ENCODE measurements at regions not wholly inside any gene's neighbourhood (a gene's known extent, or its start where the extent isn't known, plus 50 kb on each side); places are given as distances from the start of the nearest gene placed in this dataset.

DNA sequence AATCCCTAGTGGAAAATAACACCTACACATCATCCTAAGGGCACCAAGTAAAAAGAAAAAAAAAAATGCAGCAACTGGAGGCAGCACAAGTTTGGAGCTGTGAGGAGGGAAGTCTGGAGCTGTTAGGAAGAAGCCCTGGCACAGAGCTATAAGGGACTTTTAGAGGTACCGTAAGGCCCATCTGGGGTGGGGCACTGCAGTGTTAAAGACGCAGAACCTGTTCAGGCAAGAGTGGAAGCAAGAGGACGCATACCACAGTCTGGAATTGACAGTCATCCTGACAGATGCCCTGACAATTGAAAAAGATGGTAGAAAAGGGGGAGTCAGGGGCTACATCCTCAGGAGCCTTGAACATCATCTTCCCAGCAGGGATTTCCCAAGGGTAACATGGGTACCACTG is 195.9 kb upstream of the PLEKHG7 start:
- TF ChIP-seq, protein P1, sequence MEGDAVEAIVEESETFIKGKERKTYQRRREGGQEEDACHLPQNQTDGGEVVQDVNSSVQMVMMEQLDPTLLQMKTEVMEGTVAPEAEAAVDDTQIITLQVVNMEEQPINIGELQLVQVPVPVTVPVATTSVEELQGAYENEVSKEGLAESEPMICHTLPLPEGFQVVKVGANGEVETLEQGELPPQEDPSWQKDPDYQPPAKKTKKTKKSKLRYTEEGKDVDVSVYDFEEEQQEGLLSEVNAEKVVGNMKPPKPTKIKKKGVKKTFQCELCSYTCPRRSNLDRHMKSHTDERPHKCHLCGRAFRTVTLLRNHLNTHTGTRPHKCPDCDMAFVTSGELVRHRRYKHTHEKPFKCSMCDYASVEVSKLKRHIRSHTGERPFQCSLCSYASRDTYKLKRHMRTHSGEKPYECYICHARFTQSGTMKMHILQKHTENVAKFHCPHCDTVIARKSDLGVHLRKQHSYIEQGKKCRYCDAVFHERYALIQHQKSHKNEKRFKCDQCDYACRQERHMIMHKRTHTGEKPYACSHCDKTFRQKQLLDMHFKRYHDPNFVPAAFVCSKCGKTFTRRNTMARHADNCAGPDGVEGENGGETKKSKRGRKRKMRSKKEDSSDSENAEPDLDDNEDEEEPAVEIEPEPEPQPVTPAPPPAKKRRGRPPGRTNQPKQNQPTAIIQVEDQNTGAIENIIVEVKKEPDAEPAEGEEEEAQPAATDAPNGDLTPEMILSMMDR (conservative IDR thresholded peaks at IDR 0.05; ENCODE audit: low read depth, low read length) = no peak
- no peak for TF ChIP-seq EZH2 (IDR thresholded peaks at IDR 0.05; ENCODE audit: low read length, unreplicated experiment)
- no peak for TF ChIP-seq EZH2phosphoT487 (IDR thresholded peaks at IDR 0.05; ENCODE audit: borderline replicate concordance, low read length)
- Histone ChIP-seq H3K4me3 (ENCODE audit: low read length) (no peak overlapping the region), H3K9ac (ENCODE audit: low read length) (no peak overlapping the region), H3K9me2 (replicated peaks; ENCODE audit: low read length) (no peaks in the 10 kb centered on the region), H3K27me3 (ENCODE audit: low read length) (no peaks in the 10 kb centered on the region), H3F3A (ENCODE audit: low read length, unreplicated experiment) (no peaks in the 10 kb centered on the region), H3K27ac (ENCODE audit: low read length) (no peak overlapping the region), H3K4me1 (ENCODE audit: insufficient read depth, low read length) (no peaks in the 10 kb centered on the region), H3K9me3 (ENCODE audit: low read length) (no peaks in the 10 kb centered on the region), H3K79me2 (ENCODE audit: low read length) (no peaks in the 10 kb centered on the region), H3K4me2 (ENCODE audit: low read length) (no peak overlapping the region), H4K20me1 (ENCODE audit: low read length) (no peaks in the 10 kb centered on the region), H2AFZ (ENCODE audit: low read length) (no peak overlapping the region), H3K36me3 (ENCODE audit: low read depth, low read length) (no peaks in the 10 kb centered on the region)
- intact Hi-C loops (cut with micrococcal nuclease) = loop anchor here (2.0 kb wide), 1 partner anchor 64 kb away; no protein-coding TSS in a partner anchor
- DNase-seq = no peak
- CTCF ChIA-PET = no interaction called here
- BruUV-seq (replicated peaks) = no TSS peak
- POLR2A ChIA-PET (ENCODE audit: unreplicated experiment) = no interaction called here
- no peak for ATAC-seq

DNA sequence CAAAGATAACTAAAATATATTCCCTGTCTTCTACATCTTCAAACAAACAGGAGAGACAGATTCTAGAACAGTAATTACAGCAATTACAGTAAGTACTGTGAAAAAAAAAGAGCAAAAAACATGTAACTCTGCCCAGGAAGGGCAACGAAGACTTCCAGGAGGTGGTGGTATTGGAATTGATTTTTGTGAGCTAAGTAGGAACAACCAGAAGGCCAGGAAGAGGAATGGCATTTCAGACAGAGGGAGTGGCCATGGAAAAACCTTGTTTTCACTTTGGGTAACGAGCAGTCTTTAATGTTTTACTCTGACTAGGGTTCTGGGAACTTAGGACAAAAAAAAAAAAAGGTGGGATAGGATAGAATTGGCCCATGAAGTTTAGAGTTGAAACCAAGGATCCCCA is 196.3 kb upstream of the PLEKHG7 start:
- H3K27me3 ChIP-seq (ENCODE audit: low read length) = no peaks in the 10 kb centered on the region
- H3K9me3 ChIP-seq (ENCODE audit: low read length) = no peaks in the 10 kb centered on the region
- CTCF ChIA-PET = no interaction called here
- no TSS peak for BruUV-seq (replicated peaks)
- TF ChIP-seq, protein P1 (conservative IDR thresholded peaks at IDR 0.05; ENCODE audit: low read depth, low read length) = no peak
- TF ChIP-seq EZH2phosphoT487 (IDR thresholded peaks at IDR 0.05; ENCODE audit: borderline replicate concordance, low read length) = no peak
- TF ChIP-seq EZH2 (IDR thresholded peaks at IDR 0.05; ENCODE audit: low read length, unreplicated experiment) = no peak
- no peaks in the 10 kb centered on the region for H4K20me1 ChIP-seq (ENCODE audit: low read length)
- H3K9me2 ChIP-seq (replicated peaks; ENCODE audit: low read length) = no peaks in the 10 kb centered on the region
- no peaks in the 10 kb centered on the region for H3K79me2 ChIP-seq (ENCODE audit: low read length)
- DNase-seq (no peak), ATAC-seq (no peak)
- H2AFZ ChIP-seq (ENCODE audit: low read length) = no peak overlapping the region
- H3K36me3 ChIP-seq (ENCODE audit: low read depth, low read length) = no peaks in the 10 kb centered on the region
- POLR2A ChIA-PET (ENCODE audit: unreplicated experiment) = no interaction called here
- H3K4me2 ChIP-seq (ENCODE audit: low read length) = no peak overlapping the region
- H3K9ac ChIP-seq (ENCODE audit: low read length) = no peak overlapping the region
- H3F3A ChIP-seq (ENCODE audit: low read length, unreplicated experiment) = no peaks in the 10 kb centered on the region
- H3K4me1 ChIP-seq (ENCODE audit: insufficient read depth, low read length) = no peaks in the 10 kb centered on the region
- no peak overlapping the region for H3K27ac ChIP-seq (ENCODE audit: low read length)
- no peak overlapping the region for H3K4me3 ChIP-seq (ENCODE audit: low read length)
- intact Hi-C loops (cut with micrococcal nuclease) = loop anchor here (2.0 kb wide), 1 partner anchor 64 kb away; no protein-coding TSS in a partner anchor

DNA sequence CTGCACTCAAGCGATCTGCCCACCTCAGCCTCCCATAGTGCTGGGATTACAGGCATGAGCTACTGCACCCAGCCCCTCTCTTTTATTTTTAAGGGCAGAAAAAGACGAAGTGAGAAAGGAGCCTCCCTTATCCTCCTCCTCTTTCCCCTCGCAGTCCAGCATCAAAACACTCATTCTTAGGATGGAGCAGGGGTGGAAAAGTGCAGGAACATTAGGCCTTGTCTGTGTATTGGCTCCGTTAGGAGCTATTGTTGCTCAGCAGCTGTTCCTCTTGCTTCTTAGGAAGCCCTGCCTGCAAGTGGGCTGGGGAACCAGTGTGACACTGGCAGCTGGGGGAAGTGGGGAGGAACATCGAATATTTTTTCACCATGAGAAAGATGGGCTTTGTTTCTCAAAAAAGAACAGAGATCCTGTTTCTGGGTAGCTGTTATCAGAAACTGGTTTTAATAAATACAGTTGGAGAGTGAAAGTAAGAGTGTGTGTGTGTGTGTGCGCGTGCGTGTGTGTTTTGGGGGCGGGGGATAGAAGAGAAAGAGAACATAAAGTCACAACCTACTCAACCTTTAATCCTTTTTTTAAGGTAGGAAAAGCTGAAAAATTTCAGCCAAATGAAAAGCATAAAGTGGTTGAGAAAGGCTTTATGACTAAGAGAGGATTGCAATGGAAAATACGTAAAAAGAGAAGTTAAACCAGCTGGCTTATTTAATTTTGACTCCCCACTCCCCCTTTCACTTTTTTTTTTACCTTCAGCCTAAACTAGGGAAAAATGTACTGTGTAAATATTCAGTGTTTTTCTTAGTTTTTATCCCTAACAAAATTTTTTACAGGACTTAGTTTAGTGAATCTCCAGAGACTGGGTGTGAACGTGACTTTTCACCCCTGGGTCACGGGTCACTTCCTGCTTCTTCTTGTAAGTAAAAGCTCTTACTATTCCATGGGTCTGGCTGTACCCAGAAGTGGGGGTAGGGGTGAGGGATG is 197.2 kb upstream of the PLEKHG7 start:
- Histone ChIP-seq H3K27ac (ENCODE audit: low read length) (no peak overlapping the region), H3K36me3 (ENCODE audit: low read depth, low read length) (no peaks in the 10 kb centered on the region), H3K79me2 (ENCODE audit: low read length) (no peaks in the 10 kb centered on the region), H3K9me3 (ENCODE audit: low read length) (no peaks in the 10 kb centered on the region), H2AFZ (ENCODE audit: low read length) (no peak overlapping the region), H3K4me3 (ENCODE audit: low read length) (no peak overlapping the region), H3K4me1 (ENCODE audit: insufficient read depth, low read length) (no peaks in the 10 kb centered on the region), H3F3A (ENCODE audit: low read length, unreplicated experiment) (no peaks in the 10 kb centered on the region), H3K9me2 (replicated peaks; ENCODE audit: low read length) (no peaks in the 10 kb centered on the region), H3K4me2 (ENCODE audit: low read length) (no peak overlapping the region), H3K9ac (ENCODE audit: low read length) (no peak overlapping the region), H4K20me1 (ENCODE audit: low read length) (no peaks in the 10 kb centered on the region), H3K27me3 (ENCODE audit: low read length) (no peaks in the 10 kb centered on the region)
- intact Hi-C loops (cut with micrococcal nuclease) = loop anchor here (2.0 kb wide), 1 partner anchor 65 kb away; no protein-coding TSS in a partner anchor
- no TSS peak for BruUV-seq (replicated peaks)
- ATAC-seq = no peak
- ChIA-PET POLR2A (ENCODE audit: unreplicated experiment) (no interaction called here), CTCF (no interaction called here)
- no peak for TF ChIP-seq EZH2 (IDR thresholded peaks at IDR 0.05; ENCODE audit: low read length, unreplicated experiment)
- TF ChIP-seq, protein P1 (conservative IDR thresholded peaks at IDR 0.05; ENCODE audit: low read depth, low read length) = no peak
- TF ChIP-seq EZH2phosphoT487 (IDR thresholded peaks at IDR 0.05; ENCODE audit: borderline replicate concordance, low read length) = no peak
- no peak for DNase-seq
